ENCODE measurements at regions not wholly inside any gene's neighbourhood (a gene's known extent, or its start where the extent isn't known, plus 50 kb on each side); places are given as distances from the start of the nearest gene placed in this dataset.
A peak's percentile ranks its signal among the peaks of the same experiment; 100 is the strongest.

GRCh38 chr6:92125681-92126080, 1293.7 kb downstream of the EPHA7 start:
- ATAC-seq: no peak

GRCh38 chr6:92124200-92124651, 1295.1 kb downstream of the EPHA7 start:
- intact Hi-C loops (cut with DNase I): loop anchor here in 2 of 10 donors (10.0 kb wide), 1 partner anchor 651 kb away; no protein-coding TSS in a partner anchor
- WGBS, 4 donors: 39 to 66% (median 52%) methylated on average over 7 of the region's 7 CpGs

More at GRCh38 chr6:92125681-92126080, 1293.7 kb downstream of the EPHA7 start:
- DNase-seq: no peak
- H3K4me1 ChIP-seq: peaks cover 0 to 5% (median 0%) of the 10 kb centered on the region in 12 donors
- TF ChIP-seq CTCF (IDR thresholded peaks at IDR 0.05): no peak
- TF ChIP-seq POLR2A (IDR thresholded peaks at IDR 0.05): no peak
- no peaks in the 10 kb centered on the region for H3K9me3 ChIP-seq
- no peaks in the 10 kb centered on the region for H3K27me3 ChIP-seq
- no peak overlapping the region for H3K4me3 ChIP-seq
- no peaks in the 10 kb centered on the region for H3K36me3 ChIP-seq
- no peak overlapping the region for H3K27ac ChIP-seq
- WGBS, 4 donors: 70 to 77% (median 72%) methylated on average over 4 of the region's 4 CpGs
- intact Hi-C loops (cut with DNase I): loop anchor here in 2 of 10 donors (10.0 kb wide), 1 partner anchor 649 kb away; no protein-coding TSS in a partner anchor

GRCh38 chr6:92122746-92123145, 1296.6 kb downstream of the EPHA7 start:
- H3K9me3 ChIP-seq: no peaks in the 10 kb centered on the region
- DNase-seq (no peak), ATAC-seq (no peak)
- H3K27me3 ChIP-seq: no peaks in the 10 kb centered on the region
- 22 to 50% (median 38%) methylated on average over 3 of the region's 3 CpGs for WGBS, 4 donors
- H3K4me3 ChIP-seq: no peak overlapping the region
- peak in 9 of 12 donors; percentile 11 to 50 (median 30) for TF ChIP-seq CTCF (IDR thresholded peaks at IDR 0.05)
- TF ChIP-seq POLR2A (IDR thresholded peaks at IDR 0.05): no peak
- intact Hi-C loops (cut with DNase I): loop anchor here in 2 of 10 donors (10.0 kb wide), 1 partner anchor 652 kb away; no protein-coding TSS in a partner anchor
- no peaks in the 10 kb centered on the region for H3K36me3 ChIP-seq
- H3K4me1 ChIP-seq: peaks cover 0 to 5% (median 0%) of the 10 kb centered on the region in 12 donors
- H3K27ac ChIP-seq: no peak overlapping the region

More at GRCh38 chr6:92124200-92124651, 1295.1 kb downstream of the EPHA7 start:
- Histone ChIP-seq H3K4me3 (no peak overlapping the region), H3K27me3 (no peaks in the 10 kb centered on the region), H3K4me1 (peaks cover 0 to 5% (median 0%) of the 10 kb centered on the region in 12 donors), H3K9me3 (no peaks in the 10 kb centered on the region), H3K36me3 (no peaks in the 10 kb centered on the region), H3K27ac (no peak overlapping the region)
- DNase-seq (no peak), ATAC-seq (no peak)
- TF ChIP-seq CTCF (IDR thresholded peaks at IDR 0.05) (no peak), POLR2A (IDR thresholded peaks at IDR 0.05) (no peak)

GRCh38 chr6:92121228-92121627, 1298.1 kb downstream of the EPHA7 start:
- H3K36me3 ChIP-seq: no peaks in the 10 kb centered on the region
- H3K4me3 ChIP-seq: no peak overlapping the region
- WGBS, 4 donors: 66 to 71% (median 68%) methylated on average over 2 of the region's 2 CpGs
- peaks cover 0 to 5% (median 0%) of the 10 kb centered on the region in 12 donors for H3K4me1 ChIP-seq
- DNase-seq: no peak
- H3K27ac ChIP-seq: no peak overlapping the region
- H3K9me3 ChIP-seq: no peaks in the 10 kb centered on the region
- TF ChIP-seq POLR2A (IDR thresholded peaks at IDR 0.05) (no peak), CTCF (IDR thresholded peaks at IDR 0.05) (no peak)
- no peaks in the 10 kb centered on the region for H3K27me3 ChIP-seq
- ATAC-seq: no peak
- intact Hi-C loops (cut with DNase I): loop anchor here in 2 of 10 donors (10.0 kb wide), 1 partner anchor 654 kb away; no protein-coding TSS in a partner anchor
